Fibroblast of skin of scalp (primary cell): ENCODE measurements at regions not wholly inside any gene's neighbourhood (a gene's known extent, or its start where the extent isn't known, plus 50 kb on each side); places are given as distances from the start of the nearest gene placed in this dataset.

Experiments
- DNase-seq: peaks from one replicate; pipeline ENCODE4 v3.0.0-alpha.2; 2013

- no peak for DNase-seq
These were observed 66.0 kb upstream of the ZFAND5 start for GRCh38 chr9:72431036-72431435.

- DNase-seq, result peak; percentile 95
These were observed 63.3 kb upstream of the ZFAND5 start for GRCh38 chr9:72428329-72428728.

GRCh38 chr9:72427801-72428200 is 62.8 kb upstream of the ZFAND5 start:
- no peak for DNase-seq

- DNase-seq, result no peak
These were observed 59.1 kb upstream of the ZFAND5 start for GRCh38 chr9:72424131-72424530.

- DNase-seq, result no peak
These were observed 57.2 kb upstream of the ZFAND5 start for GRCh38 chr9:72422214-72422613.

GRCh38 chr9:72420783-72421182 is 55.8 kb upstream of the ZFAND5 start:
- no peak for DNase-seq

GRCh38 chr9:72415948-72416347 is 50.9 kb upstream of the ZFAND5 start:
- DNase-seq, result no peak

- DNase-seq, result no peak
These were observed 50.2 kb upstream of the ZFAND5 start for GRCh38 chr9:72415163-72415562.
